Chondrocyte (in vitro differentiated cells): ENCODE measurements at regions not wholly inside any gene's neighbourhood (a gene's known extent, or its start where the extent isn't known, plus 50 kb on each side); places are given as distances from the start of the nearest gene placed in this dataset.

Experiments
- DNase-seq: peaks from one replicate; pipeline ENCODE4 v3.0.0; 2021; ENCODE audit warnings: mixed read lengths, low spot score
- H3K27ac Mint-ChIP-seq: one replicate; pipeline ENCODE4 v1.8.0; 2021; ENCODE audit warnings: mild to moderate bottlenecking, moderate library complexity, mixed read lengths; ENCODE audit not compliant: unreplicated experiment
- H3K27me3 Mint-ChIP-seq: 2 replicates; pipeline ENCODE4 v1.8.0; 2021; ENCODE audit warnings: low read depth, mixed read lengths
- H3K36me3 Mint-ChIP-seq: 2 replicates; pipeline ENCODE4 v1.8.0; 2021; ENCODE audit warnings: low read depth, mixed read lengths
- H3K4me1 Mint-ChIP-seq: 2 replicates; pipeline ENCODE4 v1.8.0; 2021; ENCODE audit warnings: low read depth, mild to moderate bottlenecking, mixed read lengths
- H3K4me3 Mint-ChIP-seq: one replicate; pipeline ENCODE4 v1.8.0; 2021; ENCODE audit warnings: mild to moderate bottlenecking, moderate library complexity, mixed read lengths; ENCODE audit not compliant: unreplicated experiment
- H3K9me3 Mint-ChIP-seq: 2 replicates; pipeline ENCODE4 v1.8.0; 2021; ENCODE audit warnings: low read depth, mixed read lengths
- TF ChIP-seq, protein P1 (sequence below): fragments of 200-600 bp; sonication (generic); IDR thresholded peaks from 2 replicates; pipeline ENCODE4 v1.5.0; 2021; ENCODE audit warnings: antibody characterized with exemption, mild to moderate bottlenecking, moderate library complexity

GRCh38 chr13:82674546-82674945 is 1207.7 kb downstream of the SLITRK1 start:
- H3K36me3 Mint-ChIP-seq, result no peaks in the 10 kb centered on the region
- H3K4me3 Mint-ChIP-seq, result no peak overlapping the region
- H3K9me3 Mint-ChIP-seq, result no peaks in the 10 kb centered on the region
- H3K4me1 Mint-ChIP-seq, result no peaks in the 10 kb centered on the region
- TF ChIP-seq, protein P1, sequence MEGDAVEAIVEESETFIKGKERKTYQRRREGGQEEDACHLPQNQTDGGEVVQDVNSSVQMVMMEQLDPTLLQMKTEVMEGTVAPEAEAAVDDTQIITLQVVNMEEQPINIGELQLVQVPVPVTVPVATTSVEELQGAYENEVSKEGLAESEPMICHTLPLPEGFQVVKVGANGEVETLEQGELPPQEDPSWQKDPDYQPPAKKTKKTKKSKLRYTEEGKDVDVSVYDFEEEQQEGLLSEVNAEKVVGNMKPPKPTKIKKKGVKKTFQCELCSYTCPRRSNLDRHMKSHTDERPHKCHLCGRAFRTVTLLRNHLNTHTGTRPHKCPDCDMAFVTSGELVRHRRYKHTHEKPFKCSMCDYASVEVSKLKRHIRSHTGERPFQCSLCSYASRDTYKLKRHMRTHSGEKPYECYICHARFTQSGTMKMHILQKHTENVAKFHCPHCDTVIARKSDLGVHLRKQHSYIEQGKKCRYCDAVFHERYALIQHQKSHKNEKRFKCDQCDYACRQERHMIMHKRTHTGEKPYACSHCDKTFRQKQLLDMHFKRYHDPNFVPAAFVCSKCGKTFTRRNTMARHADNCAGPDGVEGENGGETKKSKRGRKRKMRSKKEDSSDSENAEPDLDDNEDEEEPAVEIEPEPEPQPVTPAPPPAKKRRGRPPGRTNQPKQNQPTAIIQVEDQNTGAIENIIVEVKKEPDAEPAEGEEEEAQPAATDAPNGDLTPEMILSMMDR, result no peak
- DNase-seq, result no peak
- H3K27ac Mint-ChIP-seq, result no peak overlapping the region
- no peaks in the 10 kb centered on the region for H3K27me3 Mint-ChIP-seq

DNA sequence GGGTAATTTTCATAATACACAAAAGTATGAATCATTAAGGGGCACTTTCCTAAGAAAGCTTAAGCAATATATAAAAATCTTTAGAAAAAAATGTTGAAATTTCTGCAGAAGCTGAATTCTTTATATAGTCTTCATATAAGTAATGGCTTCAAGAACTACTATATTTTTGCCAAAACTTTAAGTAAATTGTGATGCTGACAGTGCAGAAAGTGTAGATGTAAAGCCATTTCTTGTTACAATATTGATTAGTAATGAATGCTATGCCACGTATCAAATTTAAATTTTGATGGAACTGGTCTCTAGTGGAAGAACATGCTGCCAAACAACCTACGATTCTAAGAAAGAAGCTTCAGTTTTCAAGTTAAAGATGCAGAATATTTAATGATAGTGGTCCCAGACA is 1210.0 kb downstream of the SLITRK1 start:
- TF ChIP-seq, protein P1, result no peak
- no peaks in the 10 kb centered on the region for H3K27me3 Mint-ChIP-seq
- no peak overlapping the region for H3K27ac Mint-ChIP-seq
- no peaks in the 10 kb centered on the region for H3K9me3 Mint-ChIP-seq
- no peaks in the 10 kb centered on the region for H3K4me1 Mint-ChIP-seq
- H3K4me3 Mint-ChIP-seq, result no peak overlapping the region
- DNase-seq, result no peak
- no peaks in the 10 kb centered on the region for H3K36me3 Mint-ChIP-seq

GRCh38 chr13:82664183-82664582 is 1218.1 kb downstream of the SLITRK1 start:
- no peaks in the 10 kb centered on the region for H3K9me3 Mint-ChIP-seq
- peaks cover 2% of the 10 kb centered on the region for H3K36me3 Mint-ChIP-seq
- peaks cover 9% of the 10 kb centered on the region for H3K4me1 Mint-ChIP-seq
- DNase-seq, result no peak
- H3K27me3 Mint-ChIP-seq, result no peaks in the 10 kb centered on the region
- H3K27ac Mint-ChIP-seq, result no peak overlapping the region
- no peak overlapping the region for H3K4me3 Mint-ChIP-seq
- TF ChIP-seq, protein P1, result no peak

- no peaks in the 10 kb centered on the region for H3K9me3 Mint-ChIP-seq
- no peak for DNase-seq
- peaks cover 2% of the 10 kb centered on the region for H3K36me3 Mint-ChIP-seq
- no peak overlapping the region for H3K27ac Mint-ChIP-seq
- no peak overlapping the region for H3K4me3 Mint-ChIP-seq
- TF ChIP-seq, protein P1, result no peak
- peaks cover 9% of the 10 kb centered on the region for H3K4me1 Mint-ChIP-seq
- no peaks in the 10 kb centered on the region for H3K27me3 Mint-ChIP-seq
Measured at GRCh38 chr13:82661126-82661525, 1221.1 kb downstream of the SLITRK1 start.

DNA sequence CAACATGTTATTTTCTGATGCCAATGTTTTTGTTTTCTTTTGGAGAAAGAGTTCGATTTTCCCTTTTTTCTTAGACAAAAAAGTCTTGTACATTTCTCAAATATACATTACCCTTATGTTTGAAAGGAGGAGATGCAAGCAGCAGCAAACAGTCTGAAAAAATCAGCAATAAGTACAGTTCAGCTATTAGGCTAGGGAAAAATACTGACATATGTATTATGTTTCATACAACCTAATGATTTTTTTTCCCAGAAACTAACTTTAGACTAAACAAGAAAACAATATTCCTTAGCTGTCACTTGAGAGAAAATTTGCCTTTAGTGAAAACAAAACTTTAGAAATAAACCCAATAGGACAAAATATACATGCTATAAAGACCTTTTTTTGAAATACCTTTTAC is 1223.5 kb downstream of the SLITRK1 start:
- H3K4me3 Mint-ChIP-seq, result no peak overlapping the region
- H3K36me3 Mint-ChIP-seq, result peaks cover 2% of the 10 kb centered on the region
- TF ChIP-seq, protein P1, result no peak
- H3K9me3 Mint-ChIP-seq, result peaks cover 7% of the 10 kb centered on the region
- DNase-seq, result no peak
- no peak overlapping the region for H3K27ac Mint-ChIP-seq
- H3K27me3 Mint-ChIP-seq, result no peaks in the 10 kb centered on the region
- peaks cover 27% of the 10 kb centered on the region for H3K4me1 Mint-ChIP-seq
